GM23338 (cell line): ENCODE measurements at regions not wholly inside any gene's neighbourhood (a gene's known extent, or its start where the extent isn't known, plus 50 kb on each side); places are given as distances from the start of the nearest gene placed in this dataset.

ENCODE experiments used
- ATAC-seq: fragments of 200-7000 bp; cut with Tn5 transposase; 3 replicates; pipeline ENCODE4 v1.9.1; 2020
- DNase-seq: peaks from one replicate; pipeline ENCODE4 v3.0.0-alpha.2; 2015; ENCODE audit warnings: low spot score
- H2AFZ ChIP-seq: fragments of 200-600 bp; sonication (generic); 2 replicates; pipeline ENCODE4 v1.8.0; 2016; ENCODE audit warnings: antibody characterized with exemption, mild to moderate bottlenecking, moderate library complexity
- H3F3A ChIP-seq: fragments of 200-600 bp; sonication (generic); replicated peaks from 2 replicates; pipeline ENCODE4 v1.8.0; 2017; ENCODE audit warnings: antibody characterized with exemption, mixed run types, low read depth
- H3K27ac ChIP-seq: fragments of 200-600 bp; sonication (generic); 2 replicates; pipeline ENCODE4 v1.6.1; 2016; ENCODE audit warnings: low read depth
- H3K27me3 ChIP-seq: fragments of 200-600 bp; sonication (generic); 2 replicates; pipeline ENCODE4 v1.8.0; 2016; ENCODE audit warnings: mild to moderate bottlenecking, mixed run types, moderate library complexity; ENCODE audit not compliant: insufficient read depth
- H3K36me3 ChIP-seq: fragments of 200-600 bp; sonication (generic); 2 replicates; pipeline ENCODE4 v1.8.0; 2016; ENCODE audit warnings: mild to moderate bottlenecking; ENCODE audit not compliant: insufficient read depth
- H3K4me1 ChIP-seq: fragments of 200-600 bp; sonication (generic); 2 replicates; pipeline ENCODE4 v1.8.0; 2016; ENCODE audit warnings: mild to moderate bottlenecking, moderate library complexity; ENCODE audit not compliant: insufficient read depth
- H3K4me2 ChIP-seq: fragments of 200-600 bp; sonication (generic); 2 replicates; pipeline ENCODE4 v1.7.1; 2017; ENCODE audit warnings: mixed run types
- H3K4me3 ChIP-seq: fragments of 200-600 bp; sonication (generic); 2 replicates; pipeline ENCODE4 v1.6.1; 2016; ENCODE audit warnings: mixed run types
- H3K79me2 ChIP-seq: fragments of 200-600 bp; sonication (generic); replicated peaks from 2 replicates; pipeline ENCODE4 v1.8.0; 2017; ENCODE audit warnings: mild to moderate bottlenecking; ENCODE audit not compliant: insufficient read depth
- H3K9me2 ChIP-seq: fragments of 200-600 bp; sonication (generic); 2 replicates; pipeline ENCODE4 v1.8.0; 2017; ENCODE audit not compliant: insufficient read depth
- H4K20me1 ChIP-seq: fragments of 200-600 bp; sonication (generic); replicated peaks from 2 replicates; pipeline ENCODE4 v1.8.0; 2017; ENCODE audit warnings: mild to moderate bottlenecking; ENCODE audit not compliant: insufficient read depth
- H3K27ac Mint-ChIP-seq: 2 replicates; pipeline ENCODE4 v1.8.0; 2020; ENCODE audit warnings: inconsistent platforms, mild to moderate bottlenecking, moderate library complexity, mixed read lengths
- H3K27me3 Mint-ChIP-seq: 3 replicates; pipeline ENCODE4 v1.8.0; 2022; ENCODE audit warnings: low read depth, mild to moderate bottlenecking, moderate library complexity, mixed read lengths, inconsistent platforms; ENCODE audit not compliant: insufficient read depth, poor library complexity
- H3K36me3 Mint-ChIP-seq: 3 replicates; pipeline ENCODE4 v1.8.0; 2021; ENCODE audit warnings: low read depth, mild to moderate bottlenecking, inconsistent platforms, moderate library complexity, mixed read lengths
- H3K4me1 Mint-ChIP-seq: 3 replicates; pipeline ENCODE4 v1.8.0; 2020; ENCODE audit warnings: mild to moderate bottlenecking, inconsistent platforms, mixed read lengths
- H3K4me3 Mint-ChIP-seq: 3 replicates; pipeline ENCODE4 v1.8.0; 2021; ENCODE audit warnings: moderate library complexity, mild to moderate bottlenecking, inconsistent platforms, mixed read lengths
- H3K9me3 Mint-ChIP-seq: 3 replicates; pipeline ENCODE4 v1.8.0; 2020; ENCODE audit warnings: moderate library complexity, mild to moderate bottlenecking, inconsistent platforms, mixed read lengths
- CREB1 ChIP-seq: fragments of 250-450 bp; sonication (Bioruptor Pico); IDR thresholded peaks from 2 replicates; pipeline ENCODE4 v1.5.0; 2020; ENCODE audit warnings: low read depth, mild to moderate bottlenecking, moderate library complexity
- EZH2 ChIP-seq: fragments of 200-600 bp; sonication (generic); IDR thresholded peaks from one replicate; pipeline ENCODE4 v1.8.0; 2017; ENCODE audit warnings: antibody characterized with exemption, mild to moderate bottlenecking, low read depth; ENCODE audit not compliant: unreplicated experiment
- EZH2phosphoT487 ChIP-seq: fragments of 200-600 bp; sonication (generic); IDR thresholded peaks from one replicate; pipeline ENCODE4 v1.8.1; 2018; ENCODE audit warnings: antibody characterized with exemption; ENCODE audit not compliant: unreplicated experiment
- JUNB ChIP-seq: IDR thresholded peaks from one replicate; pipeline ENCODE4 v1.6.1; 2016; ENCODE audit warnings: antibody characterized with exemption; ENCODE audit not compliant: unreplicated experiment
- NANOG ChIP-seq: IDR thresholded peaks from 2 replicates; pipeline ENCODE4 v1.6.1; 2016; ENCODE audit warnings: antibody characterized with exemption, borderline replicate concordance
- POLR2AphosphoS5 ChIP-seq: IDR thresholded peaks from 2 replicates; pipeline ENCODE4 v1.6.1; 2016; ENCODE audit warnings: antibody characterized with exemption, low read depth
- STAT1 ChIP-seq: IDR thresholded peaks from one replicate; pipeline ENCODE4 v1.6.1; 2016; ENCODE audit warnings: antibody characterized with exemption; ENCODE audit not compliant: unreplicated experiment
- ZNF114 ChIP-seq: fragments of 250-450 bp; sonication (Bioruptor Pico); IDR thresholded peaks from 2 replicates; pipeline ENCODE4 v1.5.0; 2020; ENCODE audit warnings: mild to moderate bottlenecking, moderate library complexity
- ZNF331 ChIP-seq: fragments of 250-450 bp; sonication (Bioruptor Pico); IDR thresholded peaks from 2 replicates; pipeline ENCODE4 v1.5.0; 2020; ENCODE audit warnings: low read depth, mild to moderate bottlenecking, moderate library complexity
- TF ChIP-seq, protein P1 (sequence below): IDR thresholded peaks from 2 replicates; pipeline ENCODE4 v1.6.1; 2016; ENCODE audit warnings: antibody characterized with exemption
- TF ChIP-seq, protein P2 (sequence below), 2 experiments: fragments of 200-600 bp in 1 of 2; sonication (generic) in 1 of 2; conservative IDR thresholded peaks; 2 replicates each; pipeline versions ENCODE4 v1.5.1 to v1.6.1; 2016 to 2017; ENCODE audit warnings: antibody characterized with exemption in 2 of 2, low read depth in 2 of 2, mild to moderate bottlenecking in 2 of 2, moderate library complexity in 1 of 2
- TF ChIP-seq, protein P3 (sequence below): fragments of 250-450 bp; sonication (Bioruptor Pico); IDR thresholded peaks from 2 replicates; pipeline ENCODE4 v1.5.0; 2020; ENCODE audit warnings: mild to moderate bottlenecking, moderate library complexity
- TF ChIP-seq, protein P4 (sequence below): IDR thresholded peaks from one replicate; pipeline ENCODE4 v1.6.1; 2018; ENCODE audit warnings: antibody characterized with exemption; ENCODE audit not compliant: unreplicated experiment

DNA sequence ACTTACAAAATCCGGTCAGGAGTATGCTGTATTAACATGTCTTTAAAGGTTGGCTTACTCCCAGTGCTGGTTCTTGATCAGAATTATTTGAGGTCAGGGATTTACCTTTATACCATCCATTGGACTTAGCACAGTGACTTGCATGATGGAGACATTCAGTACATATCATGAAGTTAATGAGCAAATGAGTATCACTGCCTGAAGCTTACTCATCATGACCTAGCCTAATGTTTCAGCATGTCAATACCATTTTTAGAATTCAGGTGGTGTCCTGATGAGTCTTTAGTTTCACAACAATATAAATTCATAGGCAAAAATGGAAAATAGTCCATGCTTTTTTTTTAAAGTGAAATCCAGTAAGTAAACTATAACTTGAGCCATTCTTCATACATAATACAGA is 226.0 kb upstream of the C9orf72 start:
- Histone ChIP-seq H3K4me3 (no peak overlapping the region), H3K27ac (no peak overlapping the region), H4K20me1 (no peaks in the 10 kb centered on the region), H2AFZ (no peak overlapping the region), H3K4me1 (no peaks in the 10 kb centered on the region), H3K9me2 (no peaks in the 10 kb centered on the region; the same call in 1 of the 2 replicates), H3K4me2 (no peak overlapping the region), H3K27me3 (no peaks in the 10 kb centered on the region), H3K79me2 (no peaks in the 10 kb centered on the region), H3F3A (no peaks in the 10 kb centered on the region), H3K36me3 (no peaks in the 10 kb centered on the region)
- TF ChIP-seq POLR2AphosphoS5 (no peak), JUNB (no peak), STAT1 (no peak), ZNF331 (no peak), CREB1 (CRISPR knock-in tag) (no peak), EZH2phosphoT487 (no peak), NANOG (no peak), ZNF114 (no peak), EZH2 (no peak)
- TF ChIP-seq, protein P1, sequence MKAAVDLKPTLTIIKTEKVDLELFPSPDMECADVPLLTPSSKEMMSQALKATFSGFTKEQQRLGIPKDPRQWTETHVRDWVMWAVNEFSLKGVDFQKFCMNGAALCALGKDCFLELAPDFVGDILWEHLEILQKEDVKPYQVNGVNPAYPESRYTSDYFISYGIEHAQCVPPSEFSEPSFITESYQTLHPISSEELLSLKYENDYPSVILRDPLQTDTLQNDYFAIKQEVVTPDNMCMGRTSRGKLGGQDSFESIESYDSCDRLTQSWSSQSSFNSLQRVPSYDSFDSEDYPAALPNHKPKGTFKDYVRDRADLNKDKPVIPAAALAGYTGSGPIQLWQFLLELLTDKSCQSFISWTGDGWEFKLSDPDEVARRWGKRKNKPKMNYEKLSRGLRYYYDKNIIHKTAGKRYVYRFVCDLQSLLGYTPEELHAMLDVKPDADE: no peak
- TF ChIP-seq, protein P2, sequence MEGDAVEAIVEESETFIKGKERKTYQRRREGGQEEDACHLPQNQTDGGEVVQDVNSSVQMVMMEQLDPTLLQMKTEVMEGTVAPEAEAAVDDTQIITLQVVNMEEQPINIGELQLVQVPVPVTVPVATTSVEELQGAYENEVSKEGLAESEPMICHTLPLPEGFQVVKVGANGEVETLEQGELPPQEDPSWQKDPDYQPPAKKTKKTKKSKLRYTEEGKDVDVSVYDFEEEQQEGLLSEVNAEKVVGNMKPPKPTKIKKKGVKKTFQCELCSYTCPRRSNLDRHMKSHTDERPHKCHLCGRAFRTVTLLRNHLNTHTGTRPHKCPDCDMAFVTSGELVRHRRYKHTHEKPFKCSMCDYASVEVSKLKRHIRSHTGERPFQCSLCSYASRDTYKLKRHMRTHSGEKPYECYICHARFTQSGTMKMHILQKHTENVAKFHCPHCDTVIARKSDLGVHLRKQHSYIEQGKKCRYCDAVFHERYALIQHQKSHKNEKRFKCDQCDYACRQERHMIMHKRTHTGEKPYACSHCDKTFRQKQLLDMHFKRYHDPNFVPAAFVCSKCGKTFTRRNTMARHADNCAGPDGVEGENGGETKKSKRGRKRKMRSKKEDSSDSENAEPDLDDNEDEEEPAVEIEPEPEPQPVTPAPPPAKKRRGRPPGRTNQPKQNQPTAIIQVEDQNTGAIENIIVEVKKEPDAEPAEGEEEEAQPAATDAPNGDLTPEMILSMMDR (conservative IDR thresholded peaks at IDR 0.05; ENCODE audit: low read depth in 2 of 2): no peak
- TF ChIP-seq, protein P3, sequence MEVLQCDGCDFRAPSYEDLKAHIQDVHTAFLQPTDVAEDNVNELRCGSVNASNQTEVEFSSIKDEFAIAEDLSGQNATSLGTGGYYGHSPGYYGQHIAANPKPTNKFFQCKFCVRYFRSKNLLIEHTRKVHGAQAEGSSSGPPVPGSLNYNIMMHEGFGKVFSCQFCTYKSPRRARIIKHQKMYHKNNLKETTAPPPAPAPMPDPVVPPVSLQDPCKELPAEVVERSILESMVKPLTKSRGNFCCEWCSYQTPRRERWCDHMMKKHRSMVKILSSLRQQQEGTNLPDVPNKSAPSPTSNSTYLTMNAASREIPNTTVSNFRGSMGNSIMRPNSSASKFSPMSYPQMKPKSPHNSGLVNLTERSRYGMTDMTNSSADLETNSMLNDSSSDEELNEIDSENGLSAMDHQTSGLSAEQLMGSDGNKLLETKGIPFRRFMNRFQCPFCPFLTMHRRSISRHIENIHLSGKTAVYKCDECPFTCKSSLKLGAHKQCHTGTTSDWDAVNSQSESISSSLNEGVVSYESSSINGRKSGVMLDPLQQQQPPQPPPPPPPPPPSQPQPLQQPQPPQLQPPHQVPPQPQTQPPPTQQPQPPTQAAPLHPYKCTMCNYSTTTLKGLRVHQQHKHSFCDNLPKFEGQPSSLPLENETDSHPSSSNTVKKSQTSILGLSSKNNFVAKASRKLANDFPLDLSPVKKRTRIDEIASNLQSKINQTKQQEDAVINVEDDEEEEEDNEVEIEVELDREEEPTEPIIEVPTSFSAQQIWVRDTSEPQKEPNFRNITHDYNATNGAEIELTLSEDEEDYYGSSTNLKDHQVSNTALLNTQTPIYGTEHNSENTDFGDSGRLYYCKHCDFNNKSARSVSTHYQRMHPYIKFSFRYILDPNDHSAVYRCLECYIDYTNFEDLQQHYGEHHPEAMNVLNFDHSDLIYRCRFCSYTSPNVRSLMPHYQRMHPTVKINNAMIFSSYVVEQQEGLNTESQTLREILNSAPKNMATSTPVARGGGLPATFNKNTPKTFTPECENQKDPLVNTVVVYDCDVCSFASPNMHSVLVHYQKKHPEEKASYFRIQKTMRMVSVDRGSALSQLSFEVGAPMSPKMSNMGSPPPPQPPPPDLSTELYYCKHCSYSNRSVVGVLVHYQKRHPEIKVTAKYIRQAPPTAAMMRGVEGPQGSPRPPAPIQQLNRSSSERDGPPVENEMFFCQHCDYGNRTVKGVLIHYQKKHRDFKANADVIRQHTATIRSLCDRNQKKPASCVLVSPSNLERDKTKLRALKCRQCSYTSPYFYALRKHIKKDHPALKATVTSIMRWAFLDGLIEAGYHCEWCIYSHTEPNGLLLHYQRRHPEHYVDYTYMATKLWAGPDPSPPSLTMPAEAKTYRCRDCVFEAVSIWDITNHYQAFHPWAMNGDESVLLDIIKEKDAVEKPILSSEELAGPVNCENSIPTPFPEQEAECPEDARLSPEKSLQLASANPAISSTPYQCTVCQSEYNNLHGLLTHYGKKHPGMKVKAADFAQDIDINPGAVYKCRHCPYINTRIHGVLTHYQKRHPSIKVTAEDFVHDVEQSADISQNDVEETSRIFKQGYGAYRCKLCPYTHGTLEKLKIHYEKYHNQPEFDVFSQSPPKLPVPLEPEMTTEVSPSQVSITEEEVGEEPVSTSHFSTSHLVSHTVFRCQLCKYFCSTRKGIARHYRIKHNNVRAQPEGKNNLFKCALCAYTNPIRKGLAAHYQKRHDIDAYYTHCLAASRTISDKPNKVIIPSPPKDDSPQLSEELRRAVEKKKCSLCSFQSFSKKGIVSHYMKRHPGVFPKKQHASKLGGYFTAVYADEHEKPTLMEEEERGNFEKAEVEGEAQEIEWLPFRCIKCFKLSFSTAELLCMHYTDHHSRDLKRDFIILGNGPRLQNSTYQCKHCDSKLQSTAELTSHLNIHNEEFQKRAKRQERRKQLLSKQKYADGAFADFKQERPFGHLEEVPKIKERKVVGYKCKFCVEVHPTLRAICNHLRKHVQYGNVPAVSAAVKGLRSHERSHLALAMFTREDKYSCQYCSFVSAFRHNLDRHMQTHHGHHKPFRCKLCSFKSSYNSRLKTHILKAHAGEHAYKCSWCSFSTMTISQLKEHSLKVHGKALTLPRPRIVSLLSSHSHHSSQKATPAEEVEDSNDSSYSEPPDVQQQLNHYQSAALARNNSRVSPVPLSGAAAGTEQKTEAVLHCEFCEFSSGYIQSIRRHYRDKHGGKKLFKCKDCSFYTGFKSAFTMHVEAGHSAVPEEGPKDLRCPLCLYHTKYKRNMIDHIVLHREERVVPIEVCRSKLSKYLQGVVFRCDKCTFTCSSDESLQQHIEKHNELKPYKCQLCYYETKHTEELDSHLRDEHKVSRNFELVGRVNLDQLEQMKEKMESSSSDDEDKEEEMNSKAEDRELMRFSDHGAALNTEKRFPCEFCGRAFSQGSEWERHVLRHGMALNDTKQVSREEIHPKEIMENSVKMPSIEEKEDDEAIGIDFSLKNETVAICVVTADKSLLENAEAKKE (CRISPR knock-in tag): no peak
- TF ChIP-seq, protein P4, sequence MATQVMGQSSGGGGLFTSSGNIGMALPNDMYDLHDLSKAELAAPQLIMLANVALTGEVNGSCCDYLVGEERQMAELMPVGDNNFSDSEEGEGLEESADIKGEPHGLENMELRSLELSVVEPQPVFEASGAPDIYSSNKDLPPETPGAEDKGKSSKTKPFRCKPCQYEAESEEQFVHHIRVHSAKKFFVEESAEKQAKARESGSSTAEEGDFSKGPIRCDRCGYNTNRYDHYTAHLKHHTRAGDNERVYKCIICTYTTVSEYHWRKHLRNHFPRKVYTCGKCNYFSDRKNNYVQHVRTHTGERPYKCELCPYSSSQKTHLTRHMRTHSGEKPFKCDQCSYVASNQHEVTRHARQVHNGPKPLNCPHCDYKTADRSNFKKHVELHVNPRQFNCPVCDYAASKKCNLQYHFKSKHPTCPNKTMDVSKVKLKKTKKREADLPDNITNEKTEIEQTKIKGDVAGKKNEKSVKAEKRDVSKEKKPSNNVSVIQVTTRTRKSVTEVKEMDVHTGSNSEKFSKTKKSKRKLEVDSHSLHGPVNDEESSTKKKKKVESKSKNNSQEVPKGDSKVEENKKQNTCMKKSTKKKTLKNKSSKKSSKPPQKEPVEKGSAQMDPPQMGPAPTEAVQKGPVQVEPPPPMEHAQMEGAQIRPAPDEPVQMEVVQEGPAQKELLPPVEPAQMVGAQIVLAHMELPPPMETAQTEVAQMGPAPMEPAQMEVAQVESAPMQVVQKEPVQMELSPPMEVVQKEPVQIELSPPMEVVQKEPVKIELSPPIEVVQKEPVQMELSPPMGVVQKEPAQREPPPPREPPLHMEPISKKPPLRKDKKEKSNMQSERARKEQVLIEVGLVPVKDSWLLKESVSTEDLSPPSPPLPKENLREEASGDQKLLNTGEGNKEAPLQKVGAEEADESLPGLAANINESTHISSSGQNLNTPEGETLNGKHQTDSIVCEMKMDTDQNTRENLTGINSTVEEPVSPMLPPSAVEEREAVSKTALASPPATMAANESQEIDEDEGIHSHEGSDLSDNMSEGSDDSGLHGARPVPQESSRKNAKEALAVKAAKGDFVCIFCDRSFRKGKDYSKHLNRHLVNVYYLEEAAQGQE: no peak
- Mint-ChIP-seq H3K36me3 (no peaks in the 10 kb centered on the region), H3K27ac (no peak overlapping the region), H3K27me3 (no peaks in the 10 kb centered on the region), H3K4me3 (no peak overlapping the region), H3K9me3 (peaks cover 8% of the 10 kb centered on the region; the same call in 2 of the 3 replicates), H3K4me1 (no peaks in the 10 kb centered on the region)
- no peak for DNase-seq
- ATAC-seq: no peak
